Muscle of leg (tissue), 3 donors: ENCODE measurements at regions not wholly inside any gene's neighbourhood (a gene's known extent, or its start where the extent isn't known, plus 50 kb on each side); places are given as distances from the start of the nearest gene placed in this dataset.

Experiments used
- DNase-seq: peaks from one replicate; pipeline ENCODE4 v3.0.0; 2013
- H3K27ac ChIP-seq: one replicate; pipeline ENCODE4 v1.5.1; 2013; ENCODE audit warnings: mild to moderate bottlenecking, low read length, control low read depth
- H3K27me3 ChIP-seq: one replicate; pipeline ENCODE4 v1.6.1; 2013; ENCODE audit warnings: low read length; ENCODE audit not compliant: control insufficient read depth, insufficient read depth
- H3K36me3 ChIP-seq: one replicate; pipeline ENCODE4 v1.6.1; 2013; ENCODE audit warnings: low read length; ENCODE audit not compliant: control insufficient read depth, insufficient read depth
- H3K4me1 ChIP-seq: one replicate; pipeline ENCODE4 v1.6.1; 2013; ENCODE audit warnings: low read length; ENCODE audit not compliant: control insufficient read depth, insufficient read depth
- H3K4me3 ChIP-seq: one replicate; pipeline ENCODE4 v1.5.1; 2013; ENCODE audit warnings: low read length, control low read depth
- H3K9me3 ChIP-seq: replicated peaks from 2 replicates; pipeline ENCODE4 v1.6.1; 2013; ENCODE audit warnings: low read depth, low read length; ENCODE audit not compliant: control insufficient read depth
- WGBS: methylation state at CpG from one replicate; pipeline ENCODE4 v1.1.5; 2013; ENCODE audit warnings: missing lambda C conversion rate; ENCODE audit not compliant: insufficient coverage; 5-methylcytosine and 5-hydroxymethylcytosine counted together

DNA sequence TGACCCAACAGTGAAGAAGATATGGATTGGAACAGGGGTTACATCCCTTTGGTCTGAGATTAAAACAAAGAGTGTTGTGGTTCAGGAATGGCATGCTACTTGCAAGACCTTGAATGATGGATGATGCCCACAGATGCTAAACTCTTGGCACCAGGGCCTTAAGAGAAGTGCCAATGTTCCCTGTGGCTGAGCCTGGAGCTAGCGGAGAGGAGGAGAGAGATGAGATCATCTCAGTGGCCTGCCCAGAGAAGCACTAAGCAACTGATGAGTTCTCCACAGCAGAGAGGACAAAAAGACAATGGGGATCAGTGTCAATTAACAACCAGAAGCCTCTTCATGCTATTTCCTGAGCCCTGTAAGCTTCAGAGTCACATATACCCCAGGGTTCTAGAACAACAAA, 97.8 kb downstream of the ELAPOR2 start:
- H3K4me3 ChIP-seq = no peak overlapping the region
- no peaks in the 10 kb centered on the region for H3K36me3 ChIP-seq
- H3K27ac ChIP-seq = no peak overlapping the region
- DNase-seq = peak; percentile 7
- no peaks in the 10 kb centered on the region for H3K27me3 ChIP-seq
- H3K4me1 ChIP-seq = no peaks in the 10 kb centered on the region
- peaks cover 2% of the 10 kb centered on the region for H3K9me3 ChIP-seq
- no CpG with 5 or more reads among the region's 1 CpG for WGBS

DNA sequence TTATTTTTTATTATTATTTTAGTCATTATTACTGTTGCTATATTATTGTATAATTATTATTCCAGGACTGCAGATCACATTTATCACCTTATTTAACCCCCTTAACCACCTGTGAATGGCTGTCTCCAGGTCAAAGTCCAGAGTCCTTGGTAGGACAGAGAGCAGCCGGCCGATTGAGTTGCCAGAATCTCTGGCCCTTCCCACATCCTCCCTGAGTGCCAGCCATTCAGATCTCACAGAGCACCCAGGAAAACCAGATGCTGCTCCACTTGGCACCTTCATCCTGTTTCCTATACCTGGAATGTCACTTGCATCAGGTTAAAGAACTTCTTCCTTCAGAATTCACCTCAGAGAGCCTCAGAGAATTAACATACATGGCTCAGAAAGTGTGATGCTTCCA, 101.1 kb downstream of the ELAPOR2 start:
- DNase-seq = no peak
- Histone ChIP-seq H3K4me3 (no peak overlapping the region), H3K4me1 (no peaks in the 10 kb centered on the region), H3K27ac (no peak overlapping the region), H3K9me3 (peaks cover 2% of the 10 kb centered on the region), H3K36me3 (no peaks in the 10 kb centered on the region), H3K27me3 (no peaks in the 10 kb centered on the region)
- 84% methylated on average over 2 of the region's 2 CpGs for WGBS

DNA sequence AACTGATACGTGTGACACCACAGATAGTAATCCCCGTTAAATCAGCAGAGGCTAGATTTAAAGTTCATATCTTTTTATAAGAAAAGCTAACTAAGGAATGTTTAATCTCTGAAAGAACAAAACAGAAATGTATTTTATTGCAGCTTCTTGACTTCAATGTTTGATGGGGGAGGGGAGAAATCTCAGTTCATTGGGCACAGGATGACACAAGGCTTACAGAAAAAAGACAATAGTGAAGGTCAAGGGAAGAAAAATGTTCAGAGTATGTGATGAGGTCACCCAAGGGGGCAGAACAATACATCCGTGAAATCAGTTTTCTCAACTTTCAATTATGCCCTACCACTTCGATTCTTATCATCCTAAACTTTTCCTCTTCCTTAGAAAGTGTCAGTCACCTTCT, 102.9 kb downstream of the ELAPOR2 start:
- no peaks in the 10 kb centered on the region for H3K4me1 ChIP-seq
- WGBS = 92% methylated on average over 2 of the region's 4 CpGs
- H3K27ac ChIP-seq = no peak overlapping the region
- no peak for DNase-seq
- H3K4me3 ChIP-seq = no peak overlapping the region
- H3K27me3 ChIP-seq = no peaks in the 10 kb centered on the region
- no peaks in the 10 kb centered on the region for H3K36me3 ChIP-seq
- H3K9me3 ChIP-seq = peaks cover 2% of the 10 kb centered on the region

DNA sequence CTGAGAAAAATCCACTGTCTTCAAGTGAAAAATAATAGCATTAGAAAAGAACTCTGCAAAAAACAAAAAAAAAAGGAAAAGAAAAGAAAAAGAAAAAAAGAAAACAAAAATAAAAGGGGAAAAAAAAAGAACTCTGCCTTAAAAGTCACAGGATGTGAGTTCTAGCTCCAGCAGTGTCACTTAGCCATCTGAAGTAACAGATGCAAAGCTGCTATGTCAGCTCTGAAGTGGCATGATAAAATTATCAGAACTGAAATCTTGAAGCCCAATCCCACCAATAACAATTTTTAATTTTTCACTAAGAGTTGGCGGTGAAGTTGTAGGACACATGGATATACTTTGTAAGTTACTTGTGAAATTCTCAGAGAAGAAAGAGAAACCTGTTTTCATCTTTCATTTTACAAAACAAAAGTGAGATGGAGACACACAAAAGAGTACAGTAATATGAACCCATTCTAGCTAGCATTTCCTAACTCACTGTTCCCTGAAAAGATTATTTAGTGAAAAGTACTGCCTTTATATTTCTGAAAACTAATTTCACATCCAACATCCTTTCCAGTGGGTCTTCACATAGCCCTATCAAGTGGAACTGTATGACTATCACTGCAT, 103.5 kb downstream of the ELAPOR2 start:
- no CpG with 5 or more reads among the region's 1 CpG for WGBS
- Histone ChIP-seq H3K4me3 (no peak overlapping the region), H3K4me1 (no peaks in the 10 kb centered on the region), H3K27me3 (no peaks in the 10 kb centered on the region), H3K9me3 (peaks cover 2% of the 10 kb centered on the region), H3K27ac (no peak overlapping the region), H3K36me3 (no peaks in the 10 kb centered on the region)
- DNase-seq = no peak

DNA sequence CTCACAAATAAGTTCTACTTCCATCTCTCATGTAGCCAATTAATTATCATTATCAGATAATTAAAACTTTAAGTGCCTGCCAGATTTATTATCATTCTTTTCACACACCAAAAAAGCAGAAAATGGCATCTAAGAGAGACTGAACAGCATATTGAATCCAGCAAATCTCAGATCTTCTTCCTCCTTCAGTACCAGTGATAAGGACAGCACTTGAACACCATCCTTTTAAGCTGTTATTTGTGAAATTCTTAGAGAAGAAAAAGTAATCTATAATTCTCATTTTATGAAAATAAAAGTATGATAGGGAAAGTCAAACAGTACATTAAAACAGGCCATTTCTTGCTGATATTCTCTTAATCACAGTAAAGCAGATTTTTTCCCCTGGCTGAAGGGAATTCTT, 104.5 kb downstream of the ELAPOR2 start:
- H3K27ac ChIP-seq = no peak overlapping the region
- H3K4me1 ChIP-seq = no peaks in the 10 kb centered on the region
- H3K27me3 ChIP-seq = no peaks in the 10 kb centered on the region
- no peaks in the 10 kb centered on the region for H3K36me3 ChIP-seq
- DNase-seq = no peak
- peaks cover 2% of the 10 kb centered on the region for H3K9me3 ChIP-seq
- no peak overlapping the region for H3K4me3 ChIP-seq

DNA sequence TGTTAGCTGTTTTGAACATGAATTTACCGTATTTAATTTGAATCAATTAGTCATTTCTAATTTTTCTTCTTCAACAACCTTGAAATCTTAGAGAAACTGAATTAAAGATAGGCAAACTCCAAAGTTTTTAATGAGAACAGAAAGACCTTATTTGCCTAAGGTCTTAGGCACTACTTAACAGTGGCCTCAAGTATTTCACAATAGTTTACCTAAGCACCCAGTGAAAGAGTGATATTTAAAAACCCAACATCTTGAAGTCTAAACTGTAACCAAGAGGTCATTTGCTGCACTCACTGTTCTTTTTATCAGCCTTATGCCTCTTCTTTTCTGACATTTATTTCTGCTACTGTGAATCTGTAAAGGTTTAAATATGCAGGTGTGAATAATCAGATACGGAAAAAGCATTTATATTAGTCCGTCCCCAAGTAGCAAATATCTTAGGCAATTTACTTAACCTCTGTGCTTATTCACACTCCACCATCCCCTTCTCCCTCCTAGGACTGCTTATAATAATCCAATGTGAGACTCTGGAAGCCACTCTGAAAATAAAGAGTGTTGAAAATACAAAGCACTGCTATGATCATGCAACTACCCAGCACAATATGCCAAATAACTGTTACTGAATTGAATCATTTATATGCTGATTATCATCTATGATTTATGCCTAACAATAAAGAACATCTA, 105.7 kb downstream of the ELAPOR2 start:
- no peak for DNase-seq
- no peaks in the 10 kb centered on the region for H3K36me3 ChIP-seq
- H3K27ac ChIP-seq = no peak overlapping the region
- WGBS = no CpG with 5 or more reads among the region's 3 CpGs
- no peak overlapping the region for H3K4me3 ChIP-seq
- H3K4me1 ChIP-seq = no peaks in the 10 kb centered on the region
- H3K9me3 ChIP-seq = no peaks in the 10 kb centered on the region
- H3K27me3 ChIP-seq = no peaks in the 10 kb centered on the region

DNA sequence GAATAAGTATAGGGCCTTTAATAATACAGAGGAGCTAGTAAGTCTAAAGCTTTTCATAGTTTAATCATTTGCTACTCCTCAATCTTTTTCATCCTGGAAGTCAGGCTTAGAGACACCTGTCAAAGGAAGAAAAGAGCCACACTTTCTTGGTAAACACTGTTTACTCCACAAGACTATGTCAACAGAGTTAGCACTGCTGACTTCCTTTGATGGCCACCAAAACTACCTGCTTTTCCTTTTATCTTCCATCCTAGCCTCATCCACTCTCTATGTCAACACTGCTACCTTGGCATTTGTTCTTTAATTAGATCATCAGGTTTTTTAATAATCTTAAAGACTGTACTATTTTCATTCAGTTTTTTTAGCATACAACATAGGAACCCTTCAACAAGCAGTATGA, 106.2 kb downstream of the ELAPOR2 start:
- no peak for DNase-seq
- Histone ChIP-seq H3K27me3 (no peaks in the 10 kb centered on the region), H3K9me3 (no peaks in the 10 kb centered on the region), H3K27ac (no peak overlapping the region), H3K36me3 (no peaks in the 10 kb centered on the region), H3K4me3 (no peak overlapping the region), H3K4me1 (no peaks in the 10 kb centered on the region)

DNA sequence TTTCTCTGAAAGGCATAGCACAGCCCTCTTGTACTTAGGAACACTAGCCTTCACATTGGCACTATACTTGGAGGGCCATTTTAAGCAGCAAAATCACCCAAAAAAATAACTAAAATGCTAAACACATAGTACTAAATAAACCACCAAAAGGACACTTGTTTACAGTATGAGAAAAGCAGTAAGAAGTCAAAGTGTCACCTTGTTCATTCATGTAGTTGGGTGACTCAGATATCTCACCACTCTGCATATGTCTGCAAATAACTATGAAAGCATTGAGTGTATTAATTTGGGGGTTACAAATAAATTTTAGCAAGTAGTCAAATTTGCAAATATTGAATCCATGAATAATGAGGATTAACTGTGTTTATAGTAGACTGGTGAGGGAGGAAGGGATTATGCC, 107.6 kb downstream of the ELAPOR2 start:
- Histone ChIP-seq H3K36me3 (no peaks in the 10 kb centered on the region), H3K4me1 (no peaks in the 10 kb centered on the region), H3K27me3 (no peaks in the 10 kb centered on the region), H3K4me3 (no peak overlapping the region), H3K9me3 (no peaks in the 10 kb centered on the region), H3K27ac (no peak overlapping the region)
- DNase-seq = no peak

DNA sequence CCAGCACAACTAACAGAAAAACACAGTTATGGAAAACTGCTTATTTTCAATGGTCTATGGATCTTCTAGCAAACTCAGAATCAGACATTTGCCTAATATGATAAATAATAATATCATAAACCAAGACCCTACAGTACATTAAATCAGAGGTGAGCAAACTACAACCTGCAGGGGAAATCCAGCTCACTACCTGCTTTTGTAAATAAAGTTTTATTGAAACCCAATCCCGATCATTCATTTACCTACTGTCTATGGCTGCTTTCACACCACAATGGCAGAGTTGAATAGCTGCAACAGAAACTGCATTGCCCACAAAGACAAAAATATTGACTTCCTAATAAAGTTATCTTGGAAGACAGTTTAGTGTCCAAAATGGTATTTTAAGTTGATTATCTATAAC, 108.5 kb downstream of the ELAPOR2 start:
- Histone ChIP-seq H3K9me3 (no peaks in the 10 kb centered on the region), H3K4me3 (no peak overlapping the region), H3K27me3 (no peaks in the 10 kb centered on the region), H3K27ac (no peak overlapping the region), H3K36me3 (no peaks in the 10 kb centered on the region), H3K4me1 (no peaks in the 10 kb centered on the region)
- no CpG with 5 or more reads among the region's 1 CpG for WGBS
- no peak for DNase-seq

DNA sequence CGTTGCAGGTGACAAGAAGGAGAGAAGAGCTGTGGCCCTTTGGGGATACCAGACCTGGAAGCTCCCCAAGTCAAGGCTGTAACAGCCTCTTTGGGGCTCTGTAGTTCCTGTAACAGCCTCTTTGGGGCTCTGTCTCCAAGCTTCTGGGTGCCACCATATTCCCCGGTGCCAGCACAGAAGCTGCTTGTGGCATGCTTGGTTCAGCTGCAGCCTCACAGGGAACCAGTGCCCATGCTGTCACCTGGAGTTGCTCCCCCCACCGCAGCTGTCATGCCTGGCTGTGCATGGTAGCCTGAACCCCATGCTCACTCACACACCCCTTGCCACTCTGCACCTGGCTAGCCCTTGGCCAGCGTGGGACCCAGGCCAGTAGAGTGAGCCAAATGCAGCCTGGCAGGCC, 109.1 kb downstream of the ELAPOR2 start:
- no peak for DNase-seq
- Histone ChIP-seq H3K4me3 (no peak overlapping the region), H3K27ac (no peak overlapping the region), H3K36me3 (no peaks in the 10 kb centered on the region), H3K4me1 (no peaks in the 10 kb centered on the region), H3K9me3 (no peaks in the 10 kb centered on the region), H3K27me3 (no peaks in the 10 kb centered on the region)
- 80% methylated on average over 3 of the region's 4 CpGs for WGBS

DNA sequence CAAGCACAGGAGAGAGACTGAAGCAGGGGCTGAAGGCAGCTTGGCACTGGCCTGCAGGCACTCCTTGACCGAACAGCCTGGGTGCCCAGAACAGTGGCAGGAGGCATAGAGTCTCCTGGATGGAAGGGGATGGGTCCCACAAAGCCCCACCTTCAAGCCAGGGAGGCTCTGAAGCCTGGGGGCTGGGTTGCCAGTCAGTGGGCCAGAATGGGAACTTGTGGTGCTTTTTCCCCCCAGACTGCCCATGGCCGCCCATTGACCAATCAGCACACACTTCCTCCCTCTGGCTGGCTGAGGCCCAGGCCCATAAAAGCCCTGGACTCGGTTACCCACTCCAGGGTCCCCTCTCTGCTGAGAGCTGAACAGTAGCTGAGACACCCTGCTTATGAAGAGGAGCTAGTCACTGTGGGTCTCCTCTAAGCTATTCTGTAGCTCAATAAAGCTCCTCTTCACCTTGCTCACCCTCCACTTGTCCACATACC, 109.6 kb downstream of the ELAPOR2 start:
- no peak overlapping the region for H3K27ac ChIP-seq
- 69% methylated on average over 3 of the region's 3 CpGs for WGBS
- H3K4me1 ChIP-seq = no peaks in the 10 kb centered on the region
- no peaks in the 10 kb centered on the region for H3K27me3 ChIP-seq
- no peak overlapping the region for H3K4me3 ChIP-seq
- no peaks in the 10 kb centered on the region for H3K9me3 ChIP-seq
- DNase-seq = no peak
- H3K36me3 ChIP-seq = no peaks in the 10 kb centered on the region
